GM23338 (cell line): ENCODE measurements at regions not wholly inside any gene's neighbourhood (a gene's known extent, or its start where the extent isn't known, plus 50 kb on each side); places are given as distances from the start of the nearest gene placed in this dataset.

ENCODE experiments used
- CTCF ChIP-seq, 2 experiments: fragments of 200-600 bp in 1 of 2; sonication (generic) in 1 of 2; conservative IDR thresholded peaks; 2 replicates each; pipeline versions ENCODE4 v1.5.1 to v1.6.1; 2016 to 2017; ENCODE audit warnings: antibody characterized with exemption in 2 of 2, low read depth in 2 of 2, mild to moderate bottlenecking in 2 of 2, moderate library complexity in 1 of 2
- REST ChIP-seq: IDR thresholded peaks from one replicate; pipeline ENCODE4 v1.6.1; 2018; ENCODE audit warnings: antibody characterized with exemption; ENCODE audit not compliant: unreplicated experiment

DNA sequence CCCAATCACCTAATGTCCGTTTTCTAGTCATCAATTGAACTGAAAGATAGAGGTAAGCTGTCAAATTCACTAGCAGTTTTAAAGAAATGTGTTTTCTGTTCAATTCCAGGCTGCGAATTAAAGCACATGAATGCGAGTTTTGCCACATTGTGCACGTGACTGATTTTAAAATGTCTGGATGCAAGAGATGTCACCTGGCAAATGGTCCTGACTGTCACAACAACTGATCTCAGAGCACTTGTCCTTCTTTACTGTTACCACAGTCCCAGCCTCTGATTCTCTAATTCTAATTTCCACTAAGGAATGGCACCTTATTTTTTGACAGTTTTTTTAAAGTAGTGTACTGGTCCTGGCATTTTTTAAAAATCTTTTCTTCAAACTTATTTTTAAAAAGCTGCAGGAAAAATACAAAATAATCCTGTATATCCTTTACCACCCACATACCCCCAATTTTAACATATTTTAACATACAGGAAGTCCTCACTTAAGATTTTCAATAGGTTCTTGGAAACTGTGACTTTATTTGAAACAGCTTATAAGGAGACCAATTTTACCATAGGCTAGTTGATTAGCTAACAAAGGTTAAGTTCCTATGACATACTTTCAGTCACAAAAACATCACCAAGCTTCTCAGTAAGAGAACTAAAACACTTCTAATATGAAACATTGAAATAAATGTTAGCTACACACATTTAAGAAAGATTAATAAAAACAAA is 1364.3 kb downstream of the EFNA5 start:
- TF ChIP-seq CTCF (conservative IDR thresholded peaks at IDR 0.05; ENCODE audit: low read depth in 2 of 2), result no peak
- no peak for TF ChIP-seq REST
